ENCODE measurements at regions not wholly inside any gene's neighbourhood (a gene's known extent, or its start where the extent isn't known, plus 50 kb on each side); places are given as distances from the start of the nearest gene placed in this dataset.

- TF ChIP-seq CTCF (IDR thresholded peaks at IDR 0.05), result no peak
- no peak for TF ChIP-seq POLR2A (IDR thresholded peaks at IDR 0.05)
- peak in 1 of 2 donors; percentile 30 for TF ChIP-seq EP300 (IDR thresholded peaks at IDR 0.05)
Observed at GRCh38 chr2:204452464-204453023, 92.7 kb upstream of the PARD3B start.
